ENCODE measurements at regions not wholly inside any gene's neighbourhood (a gene's known extent, or its start where the extent isn't known, plus 50 kb on each side); places are given as distances from the start of the nearest gene placed in this dataset.

GRCh38 chr2:181314551-181314950 is 142.6 kb upstream of the ITGA4 start:
- TF ChIP-seq EZH2 (IDR thresholded peaks at IDR 0.05) (no peak), POLR2AphosphoS5 (IDR thresholded peaks at IDR 0.05; ENCODE audit: borderline replicate concordance, low read depth, low read length) (no peak), FOXP2 (optimal IDR thresholded peaks at IDR 0.05; ENCODE audit: control extremely low read depth, extremely low read length, insufficient read depth) (no peak)
